ENCODE measurements at regions not wholly inside any gene's neighbourhood (a gene's known extent, or its start where the extent isn't known, plus 50 kb on each side); places are given as distances from the start of the nearest gene placed in this dataset.

DNA sequence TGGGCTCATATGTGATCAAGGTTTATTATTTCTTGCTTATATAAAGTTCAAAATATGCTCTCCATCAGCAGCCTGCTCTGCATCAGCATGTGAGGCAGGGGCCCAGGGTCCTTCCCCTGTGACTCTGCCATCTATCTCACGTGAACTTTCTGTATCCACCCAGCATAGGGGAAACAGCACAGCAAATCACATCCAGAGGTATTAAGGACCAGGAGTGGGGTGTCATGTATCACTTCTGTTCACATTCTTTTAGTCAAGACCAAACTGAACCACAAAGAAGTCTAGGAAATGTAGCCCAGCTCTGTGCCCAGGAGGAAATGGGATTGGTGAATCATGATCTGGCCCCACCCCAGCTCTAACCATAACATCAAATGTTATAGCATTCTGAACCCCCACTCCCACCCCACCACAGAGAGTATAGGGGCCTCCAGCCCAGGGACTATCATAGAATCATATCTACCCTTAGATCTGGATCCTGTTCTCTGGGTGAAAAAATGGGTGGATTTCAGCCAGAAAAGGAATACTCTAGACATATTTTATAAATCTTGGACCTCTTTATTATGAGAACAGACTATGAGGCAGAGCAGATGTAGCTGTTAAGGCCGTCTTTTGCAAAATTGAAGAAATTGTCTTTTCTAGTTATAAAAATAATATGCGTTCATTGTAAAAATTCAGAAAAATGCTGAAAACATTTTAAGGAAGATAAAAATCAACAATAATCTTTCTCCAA lies 473.7 kb downstream of the ARHGEF28 start:
- no peak for DNase-seq
- Histone ChIP-seq H3K27ac (no peak overlapping the region), H3K9me3 (replicated peaks) (0 out of 2 replicates have a peak, but pooled peaks cover 9% of the 10 kb centered on the region)

DNA sequence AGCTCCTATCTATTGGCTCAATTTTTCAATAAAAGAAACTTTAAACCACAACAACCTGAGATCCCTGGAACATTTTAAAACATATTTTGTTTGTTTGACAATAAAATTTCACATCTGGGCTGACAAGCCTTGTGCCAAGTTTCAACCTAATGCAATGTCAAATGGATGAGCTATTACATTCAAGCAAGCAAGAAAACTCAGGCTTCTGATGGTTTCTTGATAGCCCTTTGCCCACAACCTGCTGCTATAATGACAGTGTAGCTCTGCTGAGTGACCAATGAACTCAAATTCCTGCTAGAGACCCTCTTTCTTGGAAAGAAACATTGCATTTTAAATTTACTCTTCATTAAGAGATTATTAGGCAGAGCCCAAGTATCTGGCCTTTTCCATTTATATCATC lies 472.9 kb downstream of the ARHGEF28 start:
- Histone ChIP-seq H3K27me3 (no peaks in the 10 kb centered on the region), H3K9me3 (replicated peaks) (0 out of 2 replicates have a peak, but pooled peaks cover 9% of the 10 kb centered on the region), H3K36me3 (no peaks in the 10 kb centered on the region), H3K27ac (no peak overlapping the region), H3K4me1 (peaks cover 6% of the 10 kb centered on the region; the same call in 1 of the 2 replicates), H3K4me3 (no peak overlapping the region)
- DNase-seq: no peak

More for the DNA sequence above, 473.7 kb downstream of the ARHGEF28 start:
- Histone ChIP-seq H3K27me3 (no peaks in the 10 kb centered on the region), H3K4me1 (peaks cover 3% of the 10 kb centered on the region), H3K4me3 (no peak overlapping the region), H3K36me3 (no peaks in the 10 kb centered on the region)

DNA sequence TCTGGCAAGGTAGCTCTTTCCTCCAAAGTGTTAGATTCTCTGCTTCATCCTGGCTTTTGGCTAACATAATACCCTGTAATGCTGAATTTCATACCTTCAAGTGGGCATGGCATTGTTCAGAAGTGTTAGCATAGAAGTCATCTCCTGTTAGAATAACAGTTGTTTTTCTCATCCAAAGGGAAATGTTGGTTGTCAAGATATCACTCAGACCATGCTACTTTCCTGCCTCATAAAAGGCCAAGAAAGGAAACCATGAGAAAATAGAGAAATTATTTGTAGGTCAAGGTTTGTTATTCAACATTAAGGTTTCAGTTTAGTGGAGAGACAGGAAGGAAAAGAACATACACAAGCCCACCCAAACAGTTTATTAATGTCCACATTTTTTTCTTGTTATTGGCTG lies 472.5 kb downstream of the ARHGEF28 start:
- H3K27ac ChIP-seq: no peak overlapping the region
- no peak for DNase-seq
- no peak overlapping the region for H3K4me3 ChIP-seq
- no peaks in the 10 kb centered on the region for H3K36me3 ChIP-seq
- 0 out of 2 replicates have a peak, but pooled peaks cover 9% of the 10 kb centered on the region for H3K9me3 ChIP-seq (replicated peaks)
- H3K27me3 ChIP-seq: no peaks in the 10 kb centered on the region
- peaks cover 10% of the 10 kb centered on the region; the same call in 1 of the 2 replicates for H3K4me1 ChIP-seq

DNA sequence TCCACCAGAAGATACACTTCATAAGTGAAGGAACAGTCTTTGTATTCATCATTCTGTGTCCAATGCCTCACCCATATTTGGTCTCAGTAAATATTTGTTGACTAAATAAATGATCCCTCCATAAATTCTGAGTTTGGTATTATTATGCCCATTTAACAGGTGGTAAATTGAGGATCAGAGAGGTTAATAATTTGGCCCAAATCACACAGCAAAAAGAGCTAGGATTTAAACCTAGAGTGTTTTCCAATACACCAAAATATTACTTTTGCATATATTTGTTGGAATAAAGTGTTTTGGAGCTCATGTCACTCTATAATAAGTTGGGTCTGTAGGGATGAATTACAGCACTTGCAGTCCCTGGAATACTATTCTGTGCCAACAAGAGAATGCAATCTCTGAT lies 470.3 kb downstream of the ARHGEF28 start:
- DNase-seq: no peak
- Histone ChIP-seq H3K4me1 (peaks cover 10% of the 10 kb centered on the region; the same call in 1 of the 2 replicates), H3K27ac (no peak overlapping the region), H3K27me3 (no peaks in the 10 kb centered on the region), H3K36me3 (no peaks in the 10 kb centered on the region), H3K4me3 (no peak overlapping the region), H3K9me3 (replicated peaks) (0 out of 2 replicates have a peak, but pooled peaks cover 9% of the 10 kb centered on the region)

DNA sequence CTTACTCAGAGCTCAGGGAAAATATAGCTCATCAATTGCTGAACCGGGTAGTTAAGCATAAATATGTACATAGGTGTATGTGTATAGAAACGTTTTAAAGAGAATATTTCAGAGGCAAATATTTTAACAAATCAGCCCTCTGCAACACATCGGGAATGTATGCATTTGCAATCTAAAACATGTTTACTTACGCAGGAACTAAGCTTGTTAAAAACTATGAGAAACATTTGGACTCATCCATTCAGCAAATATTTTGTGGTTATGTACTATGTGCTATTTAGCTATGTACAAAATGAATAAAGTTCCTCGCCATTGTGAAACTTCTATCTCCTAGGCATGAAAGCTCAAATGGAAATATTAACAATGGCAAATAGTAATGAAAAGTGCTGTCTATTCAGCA lies 469.9 kb downstream of the ARHGEF28 start:
- no peaks in the 10 kb centered on the region for H3K36me3 ChIP-seq
- H3K4me1 ChIP-seq: peaks cover 10% of the 10 kb centered on the region; the same call in 1 of the 2 replicates
- DNase-seq: no peak
- H3K9me3 ChIP-seq (replicated peaks): 0 out of 2 replicates have a peak, but pooled peaks cover 9% of the 10 kb centered on the region
- H3K4me3 ChIP-seq: no peak overlapping the region
- H3K27ac ChIP-seq: no peak overlapping the region
- no peaks in the 10 kb centered on the region for H3K27me3 ChIP-seq

DNA sequence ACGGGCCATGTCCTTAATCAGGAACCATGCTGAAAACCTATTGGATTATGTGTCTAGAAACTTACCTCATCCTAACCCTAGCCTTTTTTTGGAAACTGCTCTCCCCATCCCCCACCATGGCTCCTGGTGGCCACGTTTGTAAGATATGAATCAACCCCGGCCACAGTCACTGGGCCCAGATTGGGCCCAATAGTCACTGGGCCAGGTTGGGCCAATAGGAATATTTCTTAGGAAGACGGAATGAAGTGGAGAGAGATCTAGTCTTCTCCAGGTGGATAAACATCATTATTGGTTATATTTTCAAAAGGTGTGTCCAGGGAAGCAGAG lies 468.7 kb downstream of the ARHGEF28 start:
- H3K36me3 ChIP-seq: no peaks in the 10 kb centered on the region
- peaks cover 10% of the 10 kb centered on the region; the same call in 1 of the 2 replicates for H3K4me1 ChIP-seq
- H3K4me3 ChIP-seq: no peak overlapping the region
- no peak for DNase-seq
- no peaks in the 10 kb centered on the region for H3K27me3 ChIP-seq
- no peak overlapping the region for H3K27ac ChIP-seq
- H3K9me3 ChIP-seq (replicated peaks): 0 out of 2 replicates have a peak, but pooled peaks cover 6% of the 10 kb centered on the region

DNA sequence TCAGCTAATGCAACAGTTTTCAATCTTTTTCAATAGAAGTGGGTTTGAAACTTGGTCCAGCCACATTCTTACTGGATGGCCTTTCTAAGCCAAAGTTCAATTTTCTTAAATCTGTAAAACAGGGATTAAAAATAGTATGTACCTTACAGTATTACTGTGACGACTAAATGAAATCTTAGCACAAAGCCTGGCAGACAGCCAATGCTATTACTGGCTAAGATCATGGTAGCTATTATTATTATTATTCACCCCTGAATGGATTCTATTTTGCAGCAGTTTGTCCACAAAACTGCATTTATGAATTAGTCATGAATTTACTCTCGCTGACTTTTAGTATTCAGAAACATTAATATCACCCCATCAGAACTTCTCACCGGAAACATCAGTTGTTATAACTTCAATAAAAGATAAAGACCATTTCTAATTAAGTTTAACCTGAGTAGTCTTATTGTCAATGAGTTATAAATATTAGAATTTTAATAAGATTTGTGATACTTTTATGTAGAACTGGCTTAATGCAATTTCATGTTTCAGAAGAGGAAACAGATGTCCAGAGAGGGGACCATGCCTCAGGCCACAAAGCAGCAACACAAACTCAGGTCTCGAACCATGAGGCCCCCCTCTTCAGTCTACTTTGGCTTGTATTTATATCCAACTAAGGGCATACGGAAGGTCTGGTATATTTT lies 468.2 kb downstream of the ARHGEF28 start:
- Histone ChIP-seq H3K27ac (no peak overlapping the region), H3K27me3 (no peaks in the 10 kb centered on the region), H3K4me1 (peaks cover 10% of the 10 kb centered on the region; the same call in 1 of the 2 replicates), H3K36me3 (no peaks in the 10 kb centered on the region), H3K4me3 (no peak overlapping the region), H3K9me3 (replicated peaks) (0 out of 2 replicates have a peak, but pooled peaks cover 4% of the 10 kb centered on the region)
- DNase-seq: no peak

DNA sequence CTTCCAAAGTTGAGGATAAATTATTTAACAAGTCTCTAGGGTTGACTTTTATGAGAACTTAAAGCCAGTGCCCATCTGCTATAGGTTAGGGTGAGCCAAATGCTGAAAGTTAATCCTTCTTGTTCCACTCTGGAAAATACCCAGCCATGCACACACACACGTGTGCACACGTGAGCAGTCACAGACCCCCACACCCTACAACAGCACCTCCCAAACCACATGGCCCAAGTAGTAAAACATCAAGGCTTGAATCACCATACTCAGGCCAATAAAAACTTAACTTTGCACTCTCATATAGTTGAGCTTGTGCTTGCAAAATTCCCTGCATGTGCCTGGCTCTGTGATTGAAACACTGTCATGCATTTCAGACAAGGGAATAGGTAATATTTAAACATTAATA lies 467.6 kb downstream of the ARHGEF28 start:
- Histone ChIP-seq H3K36me3 (no peaks in the 10 kb centered on the region), H3K27me3 (no peaks in the 10 kb centered on the region), H3K27ac (no peak overlapping the region), H3K4me3 (no peak overlapping the region), H3K9me3 (replicated peaks) (no peaks in the 10 kb centered on the region), H3K4me1 (peaks cover 10% of the 10 kb centered on the region; the same call in 1 of the 2 replicates)
- DNase-seq: no peak

DNA sequence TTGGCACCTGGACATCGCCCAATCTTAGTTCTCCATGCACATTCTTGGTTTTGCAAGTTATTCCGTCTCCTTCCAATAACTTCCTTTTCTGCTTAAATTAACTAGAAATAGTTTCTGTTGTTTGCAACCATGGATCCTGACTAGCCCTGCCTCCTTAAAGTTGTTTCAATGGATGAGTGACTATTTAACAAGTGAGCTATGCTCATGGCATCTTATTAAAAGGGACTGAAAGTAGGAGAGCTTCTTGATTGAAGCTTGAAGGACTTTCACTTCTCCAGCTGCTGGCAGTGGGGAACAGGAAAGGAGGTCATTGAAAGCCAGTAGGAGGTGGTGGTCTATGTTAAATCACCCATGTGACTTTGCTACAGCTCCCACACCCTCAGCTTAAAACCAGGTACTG lies 466.8 kb downstream of the ARHGEF28 start:
- DNase-seq: no peak

DNA sequence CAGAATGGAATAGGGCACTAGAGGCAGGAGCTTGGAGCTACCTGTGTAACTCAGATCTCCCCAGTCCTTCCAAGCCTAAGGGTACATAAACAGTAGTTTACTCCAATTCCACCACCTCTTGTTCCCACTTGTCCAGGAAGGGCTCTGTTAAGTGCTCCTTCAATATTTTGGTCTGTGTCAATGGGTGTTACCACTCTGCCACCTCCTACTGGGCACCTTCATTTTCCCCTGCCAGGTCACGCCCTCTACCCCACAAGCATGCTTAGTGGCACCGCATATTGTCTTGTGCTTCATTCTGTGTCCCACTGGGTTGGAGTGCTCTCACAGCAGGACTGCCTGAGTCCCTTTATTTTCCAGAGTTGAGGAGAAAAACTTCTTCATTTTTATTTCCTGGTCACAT lies 459.8 kb downstream of the ARHGEF28 start:
- Histone ChIP-seq H3K4me3 (no peak overlapping the region), H3K36me3 (no peaks in the 10 kb centered on the region), H3K27me3 (no peaks in the 10 kb centered on the region), H3K27ac (no peak overlapping the region), H3K4me1 (no peaks in the 10 kb centered on the region; the same call in 1 of the 2 replicates), H3K9me3 (replicated peaks) (no peaks in the 10 kb centered on the region)
- no peak for DNase-seq

More for the DNA sequence above, 466.8 kb downstream of the ARHGEF28 start:
- no peaks in the 10 kb centered on the region for H3K36me3 ChIP-seq
- peaks cover 10% of the 10 kb centered on the region; the same call in 1 of the 2 replicates for H3K4me1 ChIP-seq
- H3K9me3 ChIP-seq (replicated peaks): no peaks in the 10 kb centered on the region
- no peaks in the 10 kb centered on the region for H3K27me3 ChIP-seq
- H3K4me3 ChIP-seq: no peak overlapping the region
- no peak overlapping the region for H3K27ac ChIP-seq

DNA sequence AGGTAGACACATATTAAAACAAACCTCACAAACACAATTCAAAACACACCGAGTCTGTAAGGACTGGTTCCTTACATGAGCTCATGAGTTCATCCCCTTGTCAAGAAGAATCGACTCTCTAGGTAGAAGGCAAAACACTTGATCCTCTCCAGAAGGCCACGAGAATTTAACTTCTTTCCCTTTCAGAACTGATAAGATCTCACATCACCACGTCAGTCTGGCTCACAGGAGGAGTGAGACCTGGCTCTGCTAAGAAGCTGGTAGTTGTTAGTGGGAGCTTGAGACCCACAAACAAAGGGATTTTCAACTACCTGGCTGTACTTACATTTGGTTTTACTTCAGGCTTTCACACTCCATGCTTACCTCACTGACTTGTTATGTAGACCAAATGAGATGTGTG lies 459.2 kb downstream of the ARHGEF28 start:
- Histone ChIP-seq H3K36me3 (no peaks in the 10 kb centered on the region), H3K27me3 (no peaks in the 10 kb centered on the region), H3K27ac (no peak overlapping the region), H3K4me1 (peaks cover 4% of the 10 kb centered on the region; the same call in 1 of the 2 replicates), H3K4me3 (no peak overlapping the region), H3K9me3 (replicated peaks) (no peaks in the 10 kb centered on the region)
- DNase-seq: no peak

DNA sequence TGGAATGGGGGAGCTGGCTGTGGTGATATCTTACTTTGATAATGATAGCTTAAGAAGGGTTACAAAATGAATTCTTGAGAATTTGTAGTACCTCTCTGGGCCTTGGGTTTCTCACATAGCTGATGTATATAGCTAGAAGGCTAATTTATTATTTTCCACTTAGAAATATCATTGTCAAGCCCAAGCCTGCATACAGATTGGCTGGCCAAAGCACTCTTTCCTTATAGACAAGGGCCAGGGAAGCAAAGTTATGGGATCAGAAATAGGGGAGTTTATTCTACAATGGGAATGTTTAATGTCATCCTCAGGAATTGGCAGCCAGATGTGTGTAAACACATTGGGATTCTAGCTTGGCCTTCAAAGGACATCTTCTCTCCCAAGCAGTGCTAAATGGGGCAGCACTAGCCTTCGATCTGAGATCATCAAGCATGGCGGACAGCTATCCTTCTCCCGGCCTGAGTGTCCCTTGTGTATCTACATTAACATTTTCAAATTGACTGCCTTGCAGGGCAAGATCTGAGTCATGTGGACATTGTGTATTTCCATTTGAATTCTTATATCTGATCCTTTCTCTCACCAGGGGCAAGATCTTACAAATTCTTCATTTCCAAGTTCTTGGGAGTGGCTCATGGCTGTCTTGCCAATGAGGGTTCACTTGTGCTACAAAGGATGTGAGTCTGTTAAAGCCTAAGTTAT lies 457.2 kb downstream of the ARHGEF28 start:
- Histone ChIP-seq H3K9me3 (replicated peaks) (no peaks in the 10 kb centered on the region), H3K4me1 (peaks cover 4% of the 10 kb centered on the region; the same call in 1 of the 2 replicates), H3K36me3 (no peaks in the 10 kb centered on the region), H3K27ac (no peak overlapping the region), H3K4me3 (no peak overlapping the region), H3K27me3 (no peaks in the 10 kb centered on the region)
- DNase-seq: no peak

DNA sequence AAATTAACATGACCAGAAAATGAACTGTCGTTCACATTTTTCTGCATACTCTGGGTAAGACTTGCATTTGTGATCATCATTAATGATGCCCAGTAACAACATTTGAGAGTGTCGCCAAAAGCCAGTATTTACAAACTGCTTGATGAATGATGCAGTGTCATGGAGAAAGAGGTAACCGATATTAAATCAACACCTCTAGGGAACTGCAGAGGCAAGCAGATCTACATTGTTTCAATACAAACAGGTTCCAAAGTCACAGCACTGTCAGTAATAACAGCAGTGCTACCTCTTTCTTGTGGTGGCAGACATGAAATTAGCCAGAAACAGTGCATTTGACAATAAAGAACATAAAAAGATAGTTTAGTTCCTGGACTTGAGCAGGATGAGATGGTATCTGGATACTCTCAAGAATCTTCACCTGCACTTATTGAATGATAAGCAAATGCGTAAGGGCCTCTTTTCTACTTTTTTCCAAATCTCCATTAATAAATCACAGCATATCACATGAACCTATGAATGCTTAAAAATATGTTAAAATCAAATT lies 456.6 kb downstream of the ARHGEF28 start:
- H3K27me3 ChIP-seq: no peaks in the 10 kb centered on the region
- no peaks in the 10 kb centered on the region for H3K9me3 ChIP-seq (replicated peaks)
- H3K27ac ChIP-seq: no peak overlapping the region
- DNase-seq: no peak
- no peak overlapping the region for H3K4me3 ChIP-seq
- peaks cover 4% of the 10 kb centered on the region; the same call in 1 of the 2 replicates for H3K4me1 ChIP-seq
- H3K36me3 ChIP-seq: no peaks in the 10 kb centered on the region

DNA sequence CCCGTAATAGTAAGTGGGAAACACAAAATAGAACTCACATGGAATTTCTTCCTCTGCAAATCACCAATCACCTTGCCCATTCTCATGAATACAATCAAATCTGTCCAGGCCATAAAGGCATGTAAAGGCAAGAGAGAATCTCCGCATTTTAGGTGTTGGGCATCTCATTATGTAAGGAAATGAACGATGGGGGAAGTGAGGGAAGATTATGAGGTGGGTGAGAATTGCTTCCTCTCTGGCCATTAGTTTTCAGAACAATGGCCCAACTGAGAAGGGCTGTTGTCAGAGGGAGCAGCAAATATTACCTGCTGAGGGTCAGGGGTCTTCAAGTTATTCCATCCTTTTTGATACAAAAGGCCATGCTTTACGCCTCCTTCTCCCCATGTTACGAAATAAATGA lies 455.1 kb downstream of the ARHGEF28 start:
- no peaks in the 10 kb centered on the region for H3K27me3 ChIP-seq
- H3K4me3 ChIP-seq: no peak overlapping the region
- no peaks in the 10 kb centered on the region for H3K36me3 ChIP-seq
- H3K27ac ChIP-seq: no peak overlapping the region
- no peaks in the 10 kb centered on the region for H3K9me3 ChIP-seq (replicated peaks)
- peaks cover 8% of the 10 kb centered on the region for H3K4me1 ChIP-seq
- no peak for DNase-seq
